Peyer's patch (tissue), 4 donors: ENCODE measurements at regions not wholly inside any gene's neighbourhood (a gene's known extent, or its start where the extent isn't known, plus 50 kb on each side); places are given as distances from the start of the nearest gene placed in this dataset.

Experiments
- DNase-seq, 3 donors: peaks; one replicate each; pipeline ENCODE4 v3.0.0-alpha.2; 2017 to 2019
- H3K27ac ChIP-seq, 4 donors: fragments of 200-600 bp; sonication (generic); one replicate each; pipeline ENCODE4 v1.5.1; 2016 to 2019
- H3K27me3 ChIP-seq, 2 donors: fragments of 200-600 bp; sonication (generic); one replicate each; pipeline ENCODE4 v1.5.1; 2019
- H3K36me3 ChIP-seq, 3 donors: fragments of 200-600 bp; sonication (generic); one replicate each; pipeline ENCODE4 v1.5.1; 2016 to 2019
- H3K4me1 ChIP-seq, 4 donors: fragments of 200-600 bp; sonication (generic); one replicate each; pipeline ENCODE4 v1.5.1; 2016 to 2019
- H3K4me3 ChIP-seq, 4 donors: fragments of 200-600 bp; sonication (generic); 1 replicate in 3 of 4; 2 replicates in 1 of 4; pipeline ENCODE4 v1.5.1; 2016 to 2019; ENCODE audit warnings: mild to moderate bottlenecking in 1 of 4
- H3K9me3 ChIP-seq, 4 donors: fragments of 200-600 bp; sonication (generic); one replicate each; pipeline ENCODE4 v1.5.1; 2016 to 2019; ENCODE audit warnings: mild to moderate bottlenecking in 1 of 4
- CTCF ChIP-seq, 6 experiments: fragments of 450-650 bp in 4 of 6; fragments of 200-600 bp in 2 of 6; sonication (generic) in 1 of 6; IDR thresholded peaks; one replicate each; pipeline ENCODE4 v1.5.1; 2017 to 2019; ENCODE audit warnings: antibody characterized with exemption in 6 of 6, mild to moderate bottlenecking in 3 of 6, moderate library complexity in 1 of 6
- POLR2A ChIP-seq, 2 donors: fragments of 450-650 bp; IDR thresholded peaks; one replicate each; pipeline ENCODE4 v1.5.1; 2017; ENCODE audit warnings: antibody characterized with exemption in 2 of 2, mild to moderate bottlenecking in 2 of 2, moderate library complexity in 2 of 2

DNA sequence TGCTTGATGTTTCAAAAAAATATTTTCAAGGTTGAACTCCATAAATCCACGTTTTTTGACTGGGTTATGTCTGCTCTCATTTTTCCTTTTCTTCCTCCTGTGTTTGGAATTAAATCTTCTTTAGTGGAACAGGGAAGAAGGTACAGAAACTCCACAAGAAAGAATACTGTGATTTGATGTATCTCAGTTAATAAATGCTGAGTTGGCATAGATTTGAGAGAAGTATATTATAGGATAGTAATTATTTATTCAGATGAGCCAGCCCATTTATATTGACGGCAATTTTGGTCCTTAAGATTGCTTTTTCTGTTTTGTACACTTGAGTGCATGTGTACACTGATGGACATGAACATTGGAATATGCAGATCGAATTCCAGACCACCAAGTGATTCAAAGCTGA, 481.4 kb downstream of the PSAT1 start:
- no peak for DNase-seq
- TF ChIP-seq POLR2A (IDR thresholded peaks at IDR 0.05) (no peak), CTCF (IDR thresholded peaks at IDR 0.05) (no peak)
- no peaks in the 10 kb centered on the region for H3K9me3 ChIP-seq
- H3K36me3 ChIP-seq = no peaks in the 10 kb centered on the region
- no peaks in the 10 kb centered on the region for H3K27me3 ChIP-seq
- H3K27ac ChIP-seq = no peak overlapping the region
- no peaks in the 10 kb centered on the region for H3K4me1 ChIP-seq
- H3K4me3 ChIP-seq = no peak overlapping the region

- no peaks in the 10 kb centered on the region for H3K36me3 ChIP-seq
- TF ChIP-seq CTCF (IDR thresholded peaks at IDR 0.05) (no peak), POLR2A (IDR thresholded peaks at IDR 0.05) (no peak)
- no peaks in the 10 kb centered on the region for H3K9me3 ChIP-seq
- H3K27me3 ChIP-seq = no peaks in the 10 kb centered on the region
- no peak overlapping the region for H3K27ac ChIP-seq
- no peaks in the 10 kb centered on the region for H3K4me1 ChIP-seq
- no peak for DNase-seq
- no peak overlapping the region for H3K4me3 ChIP-seq
These were observed 482.0 kb downstream of the PSAT1 start for GRCh38 chr9:78778861-78779374.

GRCh38 chr9:78781681-78782080, 484.8 kb downstream of the PSAT1 start:
- no peak for TF ChIP-seq CTCF (IDR thresholded peaks at IDR 0.05)
- H3K27me3 ChIP-seq = no peaks in the 10 kb centered on the region
- no peaks in the 10 kb centered on the region for H3K4me1 ChIP-seq
- H3K4me3 ChIP-seq = no peak overlapping the region
- H3K27ac ChIP-seq = no peak overlapping the region
- no peaks in the 10 kb centered on the region for H3K36me3 ChIP-seq
- no peaks in the 10 kb centered on the region for H3K9me3 ChIP-seq
- DNase-seq = no peak

DNA sequence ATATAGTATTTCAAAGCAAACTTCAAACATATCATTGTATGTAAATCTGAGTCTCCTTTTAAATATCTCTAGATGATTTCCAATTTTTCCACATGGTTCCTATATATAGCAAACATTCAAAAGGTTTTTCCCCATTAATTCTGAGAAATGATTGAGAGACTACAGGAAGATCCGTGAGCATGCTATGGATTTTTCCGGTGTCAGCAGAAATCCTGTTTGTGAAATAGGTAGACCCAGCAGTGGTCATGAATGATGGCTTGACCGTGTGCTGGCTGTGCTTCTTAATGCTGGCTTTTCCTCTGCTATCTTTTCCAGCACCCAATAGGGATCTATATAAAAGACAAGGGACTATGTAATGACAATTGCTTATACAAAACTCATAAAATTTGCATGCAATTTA, 485.3 kb downstream of the PSAT1 start:
- H3K4me1 ChIP-seq = no peaks in the 10 kb centered on the region
- no peaks in the 10 kb centered on the region for H3K9me3 ChIP-seq
- no peaks in the 10 kb centered on the region for H3K36me3 ChIP-seq
- no peak overlapping the region for H3K4me3 ChIP-seq
- TF ChIP-seq CTCF (IDR thresholded peaks at IDR 0.05) (no peak), POLR2A (IDR thresholded peaks at IDR 0.05) (no peak)
- no peak overlapping the region for H3K27ac ChIP-seq
- no peaks in the 10 kb centered on the region for H3K27me3 ChIP-seq
- DNase-seq = no peak

GRCh38 chr9:78782858-78783257, 485.9 kb downstream of the PSAT1 start:
- H3K4me1 ChIP-seq = no peaks in the 10 kb centered on the region
- no peak for DNase-seq
- H3K27ac ChIP-seq = no peak overlapping the region
- H3K27me3 ChIP-seq = no peaks in the 10 kb centered on the region
- no peaks in the 10 kb centered on the region for H3K9me3 ChIP-seq
- no peaks in the 10 kb centered on the region for H3K36me3 ChIP-seq
- H3K4me3 ChIP-seq = no peak overlapping the region
- TF ChIP-seq CTCF (IDR thresholded peaks at IDR 0.05) (no peak), POLR2A (IDR thresholded peaks at IDR 0.05) (no peak)

DNA sequence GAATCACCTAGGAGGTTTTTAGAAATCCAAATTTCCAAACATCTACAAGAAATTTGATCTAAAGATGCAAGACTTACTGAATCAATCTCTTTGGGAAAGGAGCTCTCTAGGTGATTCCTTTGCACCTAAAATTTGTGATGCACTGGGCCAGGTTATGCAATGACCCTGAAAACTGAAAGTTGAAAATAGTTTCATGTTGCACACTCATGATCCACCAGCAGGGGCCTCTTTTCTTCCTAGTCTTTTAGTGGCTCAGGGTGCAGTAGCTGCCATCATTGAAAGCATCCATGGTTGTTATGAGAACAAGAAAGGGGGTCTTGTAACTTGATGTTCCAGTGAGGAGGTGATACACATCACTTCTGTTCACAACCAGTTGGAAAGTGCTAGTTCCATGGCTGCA, 486.8 kb downstream of the PSAT1 start:
- Histone ChIP-seq H3K4me3 (no peak overlapping the region), H3K27me3 (no peaks in the 10 kb centered on the region), H3K36me3 (no peaks in the 10 kb centered on the region), H3K9me3 (no peaks in the 10 kb centered on the region), H3K27ac (no peak overlapping the region), H3K4me1 (no peaks in the 10 kb centered on the region)
- DNase-seq = no peak
- TF ChIP-seq POLR2A (IDR thresholded peaks at IDR 0.05) (no peak), CTCF (IDR thresholded peaks at IDR 0.05) (no peak)
